Heart left ventricle (tissue), 13 donors: ENCODE measurements at regions not wholly inside any gene's neighbourhood (a gene's known extent, or its start where the extent isn't known, plus 50 kb on each side); places are given as distances from the start of the nearest gene placed in this dataset.
"Not testable (repeated sequence)": the region's sequence is repeated elsewhere in the genome, so short reads cannot be mapped to it uniquely, and the experiment has no call there.

Experiments
- CTCF ChIP-seq, 12 donors: fragments of 200-600 bp; sonication (generic) in 4 of 12; IDR thresholded peaks; one replicate each; pipeline versions ENCODE4 v1.5.0 to v1.8.0; 2018 to 2022; ENCODE audit warnings: antibody characterized with exemption in 12 of 12, mild to moderate bottlenecking in 5 of 12
- POLR2A ChIP-seq, 2 donors: fragments of 450-650 bp; IDR thresholded peaks; one replicate each; pipeline ENCODE4 v1.6.1; 2017; ENCODE audit warnings: antibody characterized with exemption in 2 of 2, mild to moderate bottlenecking in 2 of 2, moderate library complexity in 2 of 2
- donor health status: ischemic (EF 13 %, LVEDD 7.1; RV severe dilation, severe dysfunction).
- donor health status: DM: no; HTN: yes; CAD: no.
- donor health status: DM: no; HTN: no; CAD: no.
- donor health status: ischemic (EF 25% LVEDD 6.9; RV normal size, moderate dysfunction).
- donor health status: ischemic (EF 25% LVEDD 5.7; RV mildly dilated, moderate dysfunction).
- donor health status: ischemic (EF 35%, LVEDD 5.7; RV mildly dilated, moderate dysfunction).
- donor health status: nonischemic (EF 11% LVEDD 7.7; RV severe dilation, severe dysfunction).
- donor health status: DM: yes; HTN: yes; CAD: no.
- donor health status: PGD.
- donor health status: ischemic (EF 29% LVEDD 5.4; RV normal size, mild dysfunction).
- donor health status: nonischemic (EF 23%, LVEDD 6.1; RV moderate dilation, normal function).

- not testable (repeated sequence) for TF ChIP-seq CTCF, POLR2A (IDR thresholded peaks at IDR 0.05)
Observed at GRCh38 chr1:149176453-149177316, 73.3 kb upstream of the NBPF9 start.
